Esophagus squamous epithelium (tissue), 4 donors: ENCODE measurements at regions not wholly inside any gene's neighbourhood (a gene's known extent, or its start where the extent isn't known, plus 50 kb on each side); places are given as distances from the start of the nearest gene placed in this dataset.

Experiments used
- POLR2A ChIP-seq, 4 donors: fragments of 450-650 bp; IDR thresholded peaks; one replicate each; pipeline ENCODE4 v1.6.1; 2017; ENCODE audit warnings: antibody characterized with exemption in 4 of 4, mild to moderate bottlenecking in 4 of 4, moderate library complexity in 3 of 4
- TF ChIP-seq, protein P1 (sequence below), 6 experiments: fragments of 450-650 bp in 4 of 6; fragments of 200-600 bp in 2 of 6; sonication (generic) in 2 of 6; IDR thresholded peaks; one replicate each; pipeline ENCODE4 v1.5.1; 2016 to 2019; ENCODE audit warnings: antibody characterized with exemption in 6 of 6, mild to moderate bottlenecking in 4 of 6, moderate library complexity in 4 of 6

DNA sequence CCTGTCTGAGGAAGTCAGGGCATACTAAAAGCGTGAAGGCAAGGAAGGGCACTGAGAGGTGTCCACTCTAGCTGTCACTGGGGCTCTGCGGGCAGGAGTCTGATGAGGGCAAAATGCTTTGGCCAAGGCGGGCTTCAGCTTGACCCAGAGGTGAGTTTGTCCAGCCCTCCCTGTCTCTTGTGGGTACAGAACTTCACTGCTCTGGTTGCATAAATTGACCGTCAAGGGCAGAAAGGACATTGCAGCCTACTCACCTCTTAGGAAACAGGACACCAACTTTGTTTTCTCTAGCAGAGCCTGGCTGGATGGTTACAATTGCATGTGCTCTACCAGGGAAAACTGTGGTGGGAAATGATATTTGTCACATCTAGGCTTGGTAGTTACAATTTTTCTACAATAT lies 170.9 kb downstream of the TMEM38B start:
- TF ChIP-seq, protein P1, sequence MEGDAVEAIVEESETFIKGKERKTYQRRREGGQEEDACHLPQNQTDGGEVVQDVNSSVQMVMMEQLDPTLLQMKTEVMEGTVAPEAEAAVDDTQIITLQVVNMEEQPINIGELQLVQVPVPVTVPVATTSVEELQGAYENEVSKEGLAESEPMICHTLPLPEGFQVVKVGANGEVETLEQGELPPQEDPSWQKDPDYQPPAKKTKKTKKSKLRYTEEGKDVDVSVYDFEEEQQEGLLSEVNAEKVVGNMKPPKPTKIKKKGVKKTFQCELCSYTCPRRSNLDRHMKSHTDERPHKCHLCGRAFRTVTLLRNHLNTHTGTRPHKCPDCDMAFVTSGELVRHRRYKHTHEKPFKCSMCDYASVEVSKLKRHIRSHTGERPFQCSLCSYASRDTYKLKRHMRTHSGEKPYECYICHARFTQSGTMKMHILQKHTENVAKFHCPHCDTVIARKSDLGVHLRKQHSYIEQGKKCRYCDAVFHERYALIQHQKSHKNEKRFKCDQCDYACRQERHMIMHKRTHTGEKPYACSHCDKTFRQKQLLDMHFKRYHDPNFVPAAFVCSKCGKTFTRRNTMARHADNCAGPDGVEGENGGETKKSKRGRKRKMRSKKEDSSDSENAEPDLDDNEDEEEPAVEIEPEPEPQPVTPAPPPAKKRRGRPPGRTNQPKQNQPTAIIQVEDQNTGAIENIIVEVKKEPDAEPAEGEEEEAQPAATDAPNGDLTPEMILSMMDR (IDR thresholded peaks at IDR 0.05) = no peak
- TF ChIP-seq POLR2A (IDR thresholded peaks at IDR 0.05) = no peak
